ENCODE measurements at regions not wholly inside any gene's neighbourhood (a gene's known extent, or its start where the extent isn't known, plus 50 kb on each side); places are given as distances from the start of the nearest gene placed in this dataset.

GRCh38 chr6:21665110-21665391 is 71.5 kb downstream of the SOX4 start:
- TF ChIP-seq, protein P1, sequence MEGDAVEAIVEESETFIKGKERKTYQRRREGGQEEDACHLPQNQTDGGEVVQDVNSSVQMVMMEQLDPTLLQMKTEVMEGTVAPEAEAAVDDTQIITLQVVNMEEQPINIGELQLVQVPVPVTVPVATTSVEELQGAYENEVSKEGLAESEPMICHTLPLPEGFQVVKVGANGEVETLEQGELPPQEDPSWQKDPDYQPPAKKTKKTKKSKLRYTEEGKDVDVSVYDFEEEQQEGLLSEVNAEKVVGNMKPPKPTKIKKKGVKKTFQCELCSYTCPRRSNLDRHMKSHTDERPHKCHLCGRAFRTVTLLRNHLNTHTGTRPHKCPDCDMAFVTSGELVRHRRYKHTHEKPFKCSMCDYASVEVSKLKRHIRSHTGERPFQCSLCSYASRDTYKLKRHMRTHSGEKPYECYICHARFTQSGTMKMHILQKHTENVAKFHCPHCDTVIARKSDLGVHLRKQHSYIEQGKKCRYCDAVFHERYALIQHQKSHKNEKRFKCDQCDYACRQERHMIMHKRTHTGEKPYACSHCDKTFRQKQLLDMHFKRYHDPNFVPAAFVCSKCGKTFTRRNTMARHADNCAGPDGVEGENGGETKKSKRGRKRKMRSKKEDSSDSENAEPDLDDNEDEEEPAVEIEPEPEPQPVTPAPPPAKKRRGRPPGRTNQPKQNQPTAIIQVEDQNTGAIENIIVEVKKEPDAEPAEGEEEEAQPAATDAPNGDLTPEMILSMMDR (IDR thresholded peaks at IDR 0.05; ENCODE audit: control extremely low read depth, extremely low read depth, low read depth, missing control alignments): no peak
- POLR2A ChIA-PET: interaction anchor here (0.7 kb wide), 1 partner anchor 70 kb away, joined by 3 read pairs; no protein-coding TSS in a partner anchor
- CTCF ChIA-PET: interaction anchor here (0.7 kb wide), 1 partner anchor 8 kb away, joined by 3 read pairs; no protein-coding TSS in a partner anchor
- no peak for DNase-seq (ENCODE audit: extremely low spot score)

DNA sequence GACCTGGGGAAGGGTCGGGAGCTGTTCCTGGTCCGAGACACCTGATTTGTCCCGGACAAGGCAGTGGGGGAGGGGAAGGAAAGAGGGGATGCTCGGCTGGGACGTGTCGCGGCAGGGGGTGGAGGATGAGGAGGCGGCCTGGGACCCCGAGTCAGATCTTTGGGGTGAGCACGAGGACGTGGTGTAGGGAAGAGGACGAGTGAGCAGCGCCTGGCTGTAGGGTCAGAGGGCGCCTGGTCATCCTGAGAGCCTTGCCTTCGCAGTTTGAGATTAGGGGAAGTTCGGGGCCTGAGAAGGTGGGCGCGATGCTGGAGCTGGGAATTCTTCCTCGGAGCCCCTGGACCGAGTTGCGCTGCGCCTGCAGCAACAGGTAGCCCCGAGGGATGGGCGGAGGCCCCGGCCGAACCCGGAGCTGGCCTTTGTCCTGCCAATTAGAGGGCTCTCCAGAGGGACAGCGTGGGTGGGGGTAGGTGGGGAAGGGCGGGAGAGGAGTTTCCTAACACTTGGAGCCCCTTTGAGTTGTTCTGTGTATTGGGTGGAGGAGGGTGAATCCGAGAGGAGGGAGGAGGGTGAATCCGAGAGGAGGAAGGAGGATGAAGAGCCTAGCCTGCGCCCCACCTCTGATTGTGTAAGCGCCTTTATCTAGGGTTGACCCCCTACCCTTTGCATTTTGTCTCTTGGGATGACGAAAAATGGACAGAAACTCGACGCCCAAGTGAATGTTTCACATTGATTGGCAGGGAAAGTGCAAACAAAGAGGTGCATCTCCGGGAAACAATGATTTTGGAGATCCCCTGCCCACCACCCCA is 72.0 kb downstream of the SOX4 start:
- POLR2A ChIA-PET: no interaction called here
- CTCF ChIA-PET: interaction anchor here (0.7 kb wide), 1 partner anchor 8 kb away, joined by 3 read pairs; no protein-coding TSS in a partner anchor
- TF ChIP-seq, protein P1 (IDR thresholded peaks at IDR 0.05; ENCODE audit: control extremely low read depth, extremely low read depth, low read depth, missing control alignments): no peak
- no peak for DNase-seq (ENCODE audit: extremely low spot score)

- ChIA-PET CTCF (no interaction called here), POLR2A (no interaction called here)
- TF ChIP-seq, protein P1 (IDR thresholded peaks at IDR 0.05; ENCODE audit: control extremely low read depth, extremely low read depth, low read depth, missing control alignments): no peak
- DNase-seq (ENCODE audit: extremely low spot score): peak; percentile 26
These were observed 72.7 kb downstream of the SOX4 start for GRCh38 chr6:21666201-21666691.

- TF ChIP-seq, protein P1 (IDR thresholded peaks at IDR 0.05; ENCODE audit: control extremely low read depth, extremely low read depth, low read depth, missing control alignments): no peak
- CTCF ChIA-PET: interaction anchor here (1.2 kb wide), 1 partner anchor 10 kb away, joined by 3 read pairs; no protein-coding TSS in a partner anchor
These were observed 73.5 kb downstream of the SOX4 start for GRCh38 chr6:21666853-21667681.

GRCh38 chr6:21668795-21669194 is 75.2 kb downstream of the SOX4 start:
- TF ChIP-seq, protein P1 (IDR thresholded peaks at IDR 0.05; ENCODE audit: control extremely low read depth, extremely low read depth, low read depth, missing control alignments): no peak
- POLR2A ChIA-PET: no interaction called here
- no peak for DNase-seq (ENCODE audit: extremely low spot score)
- CTCF ChIA-PET: no interaction called here

More at GRCh38 chr6:21666853-21667681, 73.5 kb downstream of the SOX4 start:
- DNase-seq (ENCODE audit: extremely low spot score): no peak
- POLR2A ChIA-PET: interaction anchor here (0.7 kb wide), 1 partner anchor 66 kb away, joined by 5 read pairs; no protein-coding TSS in a partner anchor

DNA sequence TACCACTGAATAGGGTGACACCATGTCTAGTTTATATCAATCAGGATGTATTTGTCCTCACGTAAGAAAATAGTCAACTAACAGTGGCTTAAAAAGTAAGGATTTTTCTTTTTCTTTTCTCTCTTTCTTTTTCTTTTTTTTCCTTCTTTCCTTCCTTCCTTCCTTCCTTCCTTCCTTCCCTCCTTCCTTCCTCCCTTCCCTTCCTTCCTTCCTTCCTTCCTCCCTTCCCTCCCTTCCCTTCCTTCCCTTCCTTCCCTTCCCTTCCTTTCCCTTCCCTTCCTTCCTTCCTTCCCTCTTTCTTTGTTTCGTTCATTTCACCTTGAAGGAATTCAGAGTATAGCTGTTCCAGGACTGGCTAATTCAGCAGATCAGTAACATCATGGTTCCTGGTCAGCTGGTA is 83.2 kb downstream of the SOX4 start:
- TF ChIP-seq, protein P1 (IDR thresholded peaks at IDR 0.05; ENCODE audit: control extremely low read depth, extremely low read depth, low read depth, missing control alignments): no peak
- POLR2A ChIA-PET: no interaction called here
- CTCF ChIA-PET: no interaction called here
- DNase-seq (ENCODE audit: extremely low spot score): no peak
